HG03558 (cell line): ENCODE measurements at regions not wholly inside any gene's neighbourhood (a gene's known extent, or its start where the extent isn't known, plus 50 kb on each side); places are given as distances from the start of the nearest gene placed in this dataset.

Experiments used
- ATAC-seq: cut with Tn5 transposase; IDR thresholded peaks from one replicate; pipeline ENCODE4 v1.9.1; 2021; ENCODE audit warnings: moderate number of reproducible peaks; ENCODE audit not compliant: unreplicated experiment; ENCODE audit errors: extremely low read depth

DNA sequence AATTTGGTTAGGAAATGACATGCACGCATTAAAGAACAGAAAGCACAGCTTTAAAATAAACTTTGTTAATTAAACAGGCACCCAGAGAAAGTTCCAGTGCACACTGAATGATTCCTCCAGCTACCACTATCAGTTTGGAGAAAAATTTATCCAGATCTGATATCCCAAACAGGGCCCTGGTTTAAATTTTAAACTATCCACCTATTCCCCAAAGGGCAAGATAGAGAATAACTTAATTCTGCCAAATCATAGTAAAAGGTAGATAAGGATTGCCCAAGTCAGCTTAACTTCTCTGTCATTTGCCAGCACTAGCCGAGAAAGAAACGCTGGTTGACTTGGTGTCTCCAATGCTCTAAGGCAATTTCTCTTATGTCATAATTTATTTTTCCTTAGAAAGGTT is 321.9 kb upstream of the PKDCC start:
- ATAC-seq: no peak

- no peak for ATAC-seq
Observed at GRCh38 chr2:41726364-41726763, 321.5 kb upstream of the PKDCC start.

GRCh38 chr2:41727152-41727551 is 320.7 kb upstream of the PKDCC start:
- ATAC-seq: no peak

DNA sequence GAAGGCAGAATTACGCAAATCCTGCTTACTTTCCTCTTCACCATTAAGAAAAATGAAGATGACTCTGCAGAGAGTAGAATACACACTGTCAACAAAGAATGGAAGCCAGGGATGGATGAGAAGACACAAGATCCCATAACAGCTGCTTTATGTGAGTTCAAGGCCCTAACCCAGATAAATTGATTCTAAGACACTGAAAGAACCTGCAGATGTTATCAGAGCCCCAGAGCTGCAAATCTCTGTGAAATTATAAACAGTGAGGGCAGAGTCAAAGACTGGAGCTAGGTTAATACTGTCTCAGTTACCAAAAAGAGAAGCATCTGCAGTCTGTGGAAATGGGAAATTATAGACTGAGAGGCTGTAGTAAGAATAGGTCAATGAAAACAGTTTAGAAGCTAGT is 320.1 kb upstream of the PKDCC start:
- ATAC-seq: no peak

DNA sequence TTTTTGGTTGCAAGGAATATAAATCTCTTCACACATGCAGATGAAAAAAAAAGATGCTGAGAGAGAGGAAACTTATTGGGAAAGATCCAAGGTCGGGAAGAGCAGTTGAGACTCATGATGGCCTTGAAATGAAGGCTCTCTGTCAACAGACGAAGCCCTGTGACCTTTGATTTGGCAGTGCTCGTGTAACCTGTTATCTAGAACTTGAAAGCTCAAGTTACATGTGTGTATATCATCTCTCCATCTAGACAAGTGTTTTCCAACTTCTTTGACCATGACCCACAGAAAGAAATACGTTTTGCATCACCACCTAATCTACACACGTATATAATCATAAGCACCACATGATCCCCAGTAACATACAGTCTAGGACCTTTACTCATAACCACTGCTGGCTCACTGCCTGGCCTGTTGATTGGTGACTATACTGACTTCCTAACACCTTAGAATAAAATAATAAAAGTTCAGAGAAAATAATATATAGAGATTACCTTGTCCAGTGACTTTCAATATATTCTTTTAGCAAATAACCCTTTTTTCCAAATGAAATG is 319.0 kb upstream of the PKDCC start:
- ATAC-seq: no peak

DNA sequence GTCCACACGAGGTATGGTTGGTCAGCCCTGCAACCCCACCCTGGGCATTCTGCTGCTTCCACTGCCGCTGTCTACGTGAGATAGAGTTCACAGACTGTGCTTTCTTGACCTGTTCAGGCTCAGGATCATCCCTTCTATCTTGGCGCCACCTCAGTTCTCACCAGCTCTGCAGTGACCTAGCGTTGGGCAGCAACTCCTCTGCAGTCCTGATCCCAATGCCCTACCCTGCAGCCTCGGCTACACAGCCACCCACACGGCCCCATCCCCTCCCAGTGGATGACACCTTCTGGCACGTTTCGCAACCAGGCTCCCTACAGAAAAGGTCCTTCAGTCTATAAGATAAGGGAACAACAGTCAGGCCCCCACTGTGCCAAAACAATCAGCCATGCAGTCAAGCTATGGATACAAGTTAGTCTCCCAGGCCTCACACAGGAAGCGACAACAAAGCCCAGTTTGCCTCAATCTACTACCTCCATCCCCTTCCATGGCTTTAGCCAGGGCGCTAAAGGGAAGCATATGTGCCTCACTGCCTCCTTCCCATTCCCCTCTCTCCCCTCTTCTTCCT is 317.9 kb upstream of the PKDCC start:
- no peak for ATAC-seq

DNA sequence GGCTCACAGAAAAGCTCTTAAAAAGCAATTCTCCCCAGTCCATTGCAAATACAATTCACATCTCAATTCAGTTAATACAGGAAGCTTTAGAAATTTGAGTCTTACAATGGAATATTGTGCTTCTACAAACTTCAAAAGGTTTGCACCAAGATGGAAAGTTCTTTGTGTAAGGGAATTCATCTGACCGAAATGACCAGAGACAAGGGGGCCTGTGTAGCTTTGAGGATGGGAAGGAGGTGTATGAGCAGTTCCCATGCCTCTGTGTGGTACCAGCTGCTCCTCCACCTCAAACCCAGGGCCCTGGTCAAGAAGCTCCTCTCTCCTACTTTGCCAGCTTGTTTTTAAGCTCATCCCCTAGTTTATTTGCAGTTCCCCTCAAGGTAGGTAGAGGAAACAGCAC is 312.8 kb upstream of the PKDCC start:
- no peak for ATAC-seq

GRCh38 chr2:41735476-41735875 is 312.3 kb upstream of the PKDCC start:
- ATAC-seq: no peak

DNA sequence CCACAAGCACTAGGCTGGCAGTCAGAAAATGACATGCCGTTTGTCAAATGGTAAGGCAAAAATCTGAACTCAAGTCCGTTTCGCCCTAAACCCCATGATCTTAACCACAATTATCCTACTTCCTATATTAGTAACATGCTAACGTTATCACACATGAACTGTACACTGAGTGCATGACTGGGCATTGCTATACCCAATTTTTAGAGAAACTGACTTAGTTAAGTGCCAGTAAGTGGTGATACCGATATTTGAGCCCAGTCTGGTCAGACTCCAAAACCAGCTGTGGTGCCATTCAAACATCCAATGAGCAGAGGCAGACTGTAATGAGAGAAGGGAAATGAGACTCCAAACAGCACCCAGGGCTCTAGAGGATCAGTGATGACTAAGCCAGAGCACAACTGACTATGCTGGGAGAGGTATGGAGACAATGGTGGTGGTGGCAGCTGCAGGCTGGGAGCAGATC is 311.7 kb upstream of the PKDCC start:
- peak; percentile 94 for ATAC-seq

DNA sequence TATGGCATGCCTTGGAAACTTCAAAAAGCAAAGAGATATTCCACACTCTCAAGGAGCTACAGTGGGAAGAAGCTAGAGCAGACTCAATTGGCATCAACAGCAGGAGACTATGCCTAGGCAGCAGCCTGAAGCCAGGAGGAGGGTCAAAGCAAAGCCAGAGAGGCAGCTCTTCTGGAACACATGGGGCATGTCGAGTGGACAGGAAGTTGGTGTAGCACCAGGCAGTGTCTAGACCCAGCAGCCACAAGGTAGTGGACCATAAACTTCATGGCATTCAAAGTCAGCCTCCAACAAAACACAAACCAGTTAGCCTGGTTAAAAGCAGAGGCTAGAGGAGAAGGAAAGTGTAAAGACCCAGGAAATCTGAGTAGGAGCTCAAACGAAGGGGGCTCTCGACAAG is 311.2 kb upstream of the PKDCC start:
- ATAC-seq: peak; percentile 15

- ATAC-seq: no peak
Observed at GRCh38 chr2:41737888-41738287, 309.9 kb upstream of the PKDCC start.

DNA sequence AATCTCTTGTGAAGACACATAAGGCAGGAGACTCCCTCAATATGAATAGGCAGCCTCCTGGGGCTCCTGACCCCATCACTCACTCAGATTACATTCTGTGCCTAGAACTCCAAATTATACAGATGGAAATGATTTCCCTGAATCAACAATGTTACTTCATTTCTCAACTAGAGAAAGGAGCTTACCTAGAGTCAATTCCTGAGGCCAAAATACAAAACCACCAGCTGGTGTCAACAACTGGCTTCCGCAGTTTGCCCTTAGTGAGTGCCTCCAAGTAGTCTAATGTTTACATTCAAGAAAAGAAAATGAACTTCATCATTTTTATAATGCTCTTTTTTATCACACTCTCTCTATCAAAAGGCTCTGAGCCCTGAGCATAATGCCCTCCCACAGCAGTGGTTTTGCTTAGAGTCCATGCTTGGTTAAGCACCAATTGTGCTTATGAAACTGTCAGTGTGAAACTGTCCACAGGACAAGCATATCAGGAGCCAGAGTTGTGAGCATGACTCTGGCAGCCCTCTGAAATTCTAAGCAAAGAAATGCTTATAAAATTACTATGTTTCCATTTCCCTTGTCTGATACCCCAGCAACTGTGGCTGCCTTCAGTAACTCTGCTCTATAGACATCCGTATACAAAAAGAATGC is 305.7 kb upstream of the PKDCC start:
- ATAC-seq: peak; percentile 100

DNA sequence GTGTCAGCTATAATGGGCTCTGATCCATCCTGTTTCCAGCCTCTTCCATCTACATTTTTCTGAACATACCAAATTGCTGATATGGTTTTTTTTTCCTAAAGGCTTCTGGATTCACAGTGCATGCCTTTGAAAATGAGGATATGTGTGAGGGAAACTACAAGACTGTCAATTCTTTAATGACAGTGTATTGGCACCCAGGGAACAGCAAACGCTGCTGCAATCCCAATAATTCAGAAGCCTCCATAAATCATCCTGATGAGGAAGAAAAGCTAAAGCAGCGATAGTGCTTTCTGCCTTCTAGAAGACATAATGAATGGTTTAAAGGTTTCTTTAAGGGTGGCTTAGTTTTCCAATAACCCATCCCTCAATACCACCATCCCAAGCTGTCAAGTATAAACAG is 304.5 kb upstream of the PKDCC start:
- no peak for ATAC-seq

GRCh38 chr2:41750829-41751228 is 297.0 kb upstream of the PKDCC start:
- ATAC-seq: no peak

GRCh38 chr2:41759880-41760279 is 287.9 kb upstream of the PKDCC start:
- ATAC-seq: no peak

GRCh38 chr2:41763141-41763540 is 284.7 kb upstream of the PKDCC start:
- no peak for ATAC-seq

DNA sequence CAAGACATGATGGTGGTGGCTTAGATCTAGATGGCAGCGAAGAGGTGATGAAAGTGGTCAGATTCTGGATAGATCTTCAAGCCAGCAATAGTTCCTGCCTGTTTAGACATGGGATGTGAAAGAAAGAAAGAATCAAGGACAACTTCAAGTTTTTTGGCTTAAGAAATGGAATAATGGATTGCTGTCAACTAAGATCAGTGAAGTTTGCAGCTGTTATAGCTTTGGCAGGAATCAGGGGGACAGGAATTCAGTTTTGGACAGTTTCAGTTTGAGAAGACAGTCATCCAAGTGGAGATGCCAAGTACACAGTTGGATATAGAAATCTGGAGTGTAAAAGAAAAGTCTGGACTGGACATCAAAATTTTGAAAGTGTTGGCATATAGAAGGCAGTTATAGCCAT is 283.7 kb upstream of the PKDCC start:
- no peak for ATAC-seq

DNA sequence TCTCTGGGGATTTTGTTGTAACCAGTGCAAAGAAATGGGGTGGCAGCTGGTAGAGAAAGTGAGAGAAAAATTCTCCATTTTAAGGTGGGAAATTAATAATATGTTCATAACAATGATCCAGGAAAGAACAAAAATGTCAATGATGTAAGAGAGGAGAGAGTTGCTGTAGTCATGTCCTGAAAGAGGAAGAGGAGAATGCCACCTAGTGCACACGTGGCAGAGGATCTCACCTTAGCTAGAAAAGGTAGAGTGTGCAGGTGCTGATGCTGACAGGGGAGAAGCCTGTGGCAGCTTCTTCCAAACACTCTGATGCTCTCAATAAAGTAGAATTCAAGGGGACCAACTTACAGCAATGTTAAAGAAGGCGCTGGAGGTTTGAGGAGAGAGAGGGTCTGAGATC is 282.9 kb upstream of the PKDCC start:
- no peak for ATAC-seq

GRCh38 chr2:41768310-41768709 is 279.5 kb upstream of the PKDCC start:
- ATAC-seq: no peak

- ATAC-seq: no peak
Observed at GRCh38 chr2:41771710-41772109, 276.1 kb upstream of the PKDCC start.

- no peak for ATAC-seq
Observed at GRCh38 chr2:41772697-41773096, 275.1 kb upstream of the PKDCC start.

DNA sequence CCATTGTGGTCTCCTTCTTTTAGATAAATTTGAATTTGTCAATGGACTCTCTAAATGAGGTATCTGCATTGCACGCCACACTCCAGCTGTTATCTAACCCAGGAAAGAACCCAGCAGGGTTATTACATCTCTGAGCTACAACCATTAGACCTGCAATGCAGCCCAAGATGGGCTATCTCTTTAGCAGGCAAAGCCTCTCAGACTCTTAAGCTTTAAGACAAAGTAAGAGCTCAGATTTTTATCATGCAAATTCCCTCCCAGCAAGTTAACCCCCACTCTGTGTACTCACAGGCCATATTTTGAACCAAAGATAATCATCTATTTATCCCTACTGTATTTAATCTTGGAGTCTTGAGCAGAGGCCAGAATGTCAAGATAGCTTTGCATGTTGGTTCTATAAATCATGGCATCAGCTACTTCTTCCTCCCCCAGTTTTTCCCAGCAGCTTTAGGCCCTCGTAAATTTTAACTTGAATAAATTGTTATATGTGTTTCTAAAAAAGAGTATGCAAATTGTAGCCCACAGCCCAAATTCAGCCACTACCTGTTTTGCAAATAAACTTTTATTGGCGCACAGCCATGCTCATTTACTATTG is 273.7 kb upstream of the PKDCC start:
- no peak for ATAC-seq
